H1 (cell line): ENCODE measurements at regions not wholly inside any gene's neighbourhood (a gene's known extent, or its start where the extent isn't known, plus 50 kb on each side); places are given as distances from the start of the nearest gene placed in this dataset.

ENCODE experiments used
- CTCF ChIA-PET: fragments of 300-600 bp; sonication (Branson Sonifier 250); formaldehyde crosslinking; loops from one replicate; lab custom pipeline; 2021; ENCODE audit not compliant: partially characterized antibody; lab: Charles Lee
- POLR2A ChIA-PET: fragments of 300-600 bp; sonication (Branson Sonifier 250); formaldehyde crosslinking; loops from one replicate; lab custom pipeline; 2021; ENCODE audit warnings: inconsistent platforms; ENCODE audit not compliant: partially characterized antibody; lab: Charles Lee
- DNase-seq, 2 experiments: peaks; one replicate each; pipeline versions ENCODE4 v3.0.0 to v3.0.0-alpha.2; 2010 to 2022; ENCODE audit warnings: low spot score in 2 of 2, low read depth in 1 of 2, mixed read lengths in 1 of 2
- FAIRE-seq: peaks from 2 replicates; lab custom pipeline; 2011; peaks lifted over from hg19 to GRCh38; lab: Jason Lieb, UNC
- H2AFZ ChIP-seq: 2 replicates; pipeline ENCODE4 v1.8.1; 2012; ENCODE audit warnings: low read length, inconsistent platforms
- H2AK5ac ChIP-seq: 2 replicates; pipeline ENCODE4 v1.6.1; 2013; ENCODE audit warnings: low read depth, low read length
- H2BK120ac ChIP-seq: replicated peaks from 2 replicates; pipeline ENCODE3; 2013; ENCODE audit warnings: low read depth, low read length, inconsistent platforms
- H2BK12ac ChIP-seq: 2 replicates; pipeline ENCODE4 v1.6.1; 2013; ENCODE audit warnings: low read depth, low read length
- H2BK15ac ChIP-seq: 2 replicates; pipeline ENCODE4 v1.6.1; 2013; ENCODE audit warnings: low read length
- H2BK20ac ChIP-seq: 2 replicates; pipeline ENCODE4 v1.6.1; 2013; ENCODE audit warnings: low read length
- H2BK5ac ChIP-seq: 2 replicates; pipeline ENCODE4 v1.6.1; 2013; ENCODE audit warnings: low read depth, low read length
- H3K14ac ChIP-seq: 2 replicates; pipeline ENCODE4 v1.6.1; 2013; ENCODE audit warnings: inconsistent platforms; ENCODE audit not compliant: insufficient read length
- H3K18ac ChIP-seq: 2 replicates; pipeline ENCODE4 v1.6.1; 2013; ENCODE audit warnings: low read length; ENCODE audit errors: extremely low read depth
- H3K23ac ChIP-seq: 2 replicates; pipeline ENCODE4 v1.6.1; 2013; ENCODE audit warnings: inconsistent platforms; ENCODE audit not compliant: insufficient read length
- H3K23me2 ChIP-seq: 2 replicates; pipeline ENCODE4 v1.6.1; 2013; ENCODE audit warnings: low read depth, low read length
- H3K27ac ChIP-seq: 2 replicates; pipeline ENCODE4 v1.6.1; 2011; ENCODE audit warnings: low read depth, low read length, inconsistent platforms
- H3K27me3 ChIP-seq, 4 experiments: replicated peaks in 1 of 4; 1 replicate in 1 of 4; 2 replicates in 3 of 4; pipeline versions ENCODE4 v1.6.1 to v1.8.1; 2011 to 2013; ENCODE audit warnings: low read length in 3 of 4, mild to moderate bottlenecking in 3 of 4, inconsistent platforms in 2 of 4, mixed read lengths in 2 of 4, moderate library complexity in 1 of 4; ENCODE audit not compliant: control insufficient read depth in 3 of 4, insufficient read depth in 3 of 4; ENCODE audit errors: extremely low read depth in 1 of 4
- H3K36me3 ChIP-seq, 4 experiments: 2 replicates each; pipeline versions ENCODE4 v1.6.1 to v1.8.1; 2011 to 2013; ENCODE audit warnings: mild to moderate bottlenecking in 4 of 4, low read length in 3 of 4, moderate library complexity in 2 of 4, control low read depth in 1 of 4, inconsistent platforms in 1 of 4; ENCODE audit not compliant: insufficient read depth in 4 of 4, control insufficient read depth in 2 of 4
- H3K4ac ChIP-seq: replicated peaks from 2 replicates; pipeline ENCODE3; 2013; ENCODE audit warnings: low read length, low read depth, mixed read lengths, inconsistent platforms; ENCODE audit not compliant: insufficient read length
- H3K4me1 ChIP-seq, 4 experiments: replicated peaks in 1 of 4; 1 replicate in 1 of 4; 2 replicates in 3 of 4; pipeline versions ENCODE4 v1.6.1 to v1.8.1; 2011 to 2013; ENCODE audit warnings: low read length in 3 of 4, inconsistent platforms in 2 of 4, mixed read lengths in 1 of 4; ENCODE audit not compliant: insufficient read depth in 4 of 4, control insufficient read depth in 3 of 4
- H3K4me2 ChIP-seq, 2 experiments: 2 replicates each; pipeline versions ENCODE4 v1.6.1 to v1.8.1; 2011 to 2013; ENCODE audit warnings: low read depth in 2 of 2, low read length in 2 of 2, control low read depth in 1 of 2, inconsistent platforms in 1 of 2, mild to moderate bottlenecking in 1 of 2; ENCODE audit not compliant: insufficient read depth in 1 of 2
- H3K4me3 ChIP-seq, 4 experiments: fragments of 200-600, 300-600 bp in 1 of 4; sonication (generic), shearing (Covaris generic), sonication (Bioruptor Twin) in 1 of 4; 2 replicates each; pipeline versions ENCODE4 v1.5.1 to v1.8.1; 2011 to 2016; ENCODE audit warnings: low read length in 4 of 4, low read depth in 3 of 4, control low read depth in 2 of 4, inconsistent platforms in 2 of 4, mild to moderate bottlenecking in 2 of 4, mixed read lengths in 1 of 4, moderate library complexity in 1 of 4; ENCODE audit not compliant: insufficient read depth in 2 of 4; ENCODE audit errors: extremely low read depth in 1 of 4
- H3K56ac ChIP-seq: replicated peaks from 2 replicates; pipeline ENCODE3; 2013; ENCODE audit warnings: low read depth, mild to moderate bottlenecking, mixed read lengths, low read length, inconsistent platforms; ENCODE audit not compliant: insufficient read length
- H3K79me1 ChIP-seq: 2 replicates; pipeline ENCODE4 v1.6.1; 2013; ENCODE audit warnings: low read depth, low read length, control low read depth
- H3K79me2 ChIP-seq, 2 experiments: 2 replicates each; pipeline versions ENCODE4 v1.6.1 to v1.8.1; 2012 to 2013; ENCODE audit warnings: low read length in 2 of 2, mild to moderate bottlenecking in 2 of 2, inconsistent platforms in 1 of 2; ENCODE audit not compliant: insufficient read depth in 2 of 2, control insufficient read depth in 1 of 2
- H3K9ac ChIP-seq, 4 experiments: replicated peaks in 1 of 4; 1 replicate in 1 of 4; 2 replicates in 3 of 4; pipeline versions ENCODE4 v1.6.1 to v1.8.1; 2011 to 2013; ENCODE audit warnings: low read depth in 3 of 4, low read length in 3 of 4, control low read depth in 2 of 4, mild to moderate bottlenecking in 2 of 4, moderate library complexity in 2 of 4, inconsistent platforms in 1 of 4; ENCODE audit errors: extremely low read depth in 1 of 4
- H3K9me3 ChIP-seq, 2 experiments: 2 replicates each; pipeline versions ENCODE4 v1.6.1 to v1.8.1; 2012 to 2013; ENCODE audit warnings: mild to moderate bottlenecking in 2 of 2, moderate library complexity in 2 of 2, control low read depth in 1 of 2, inconsistent platforms in 1 of 2, low read depth in 1 of 2, low read length in 1 of 2, mixed read lengths in 1 of 2; ENCODE audit not compliant: insufficient read depth in 2 of 2
- H4K20me1 ChIP-seq, 2 experiments: replicated peaks in 1 of 2; 2 replicates each; pipeline versions ENCODE3 to v1.8.1; 2011 to 2013; ENCODE audit warnings: inconsistent platforms in 2 of 2, low read length in 2 of 2, mild to moderate bottlenecking in 1 of 2; ENCODE audit not compliant: insufficient read depth in 2 of 2, control insufficient read depth in 1 of 2
- H4K5ac ChIP-seq: 2 replicates; pipeline ENCODE4 v1.6.1; 2013; ENCODE audit warnings: low read length, low read depth, mixed read lengths, inconsistent platforms; ENCODE audit not compliant: insufficient read length
- H4K8ac ChIP-seq: 2 replicates; pipeline ENCODE4 v1.8.0; 2013; ENCODE audit warnings: mild to moderate bottlenecking, moderate library complexity, low read length, inconsistent platforms; ENCODE audit not compliant: insufficient read depth; ENCODE audit errors: extremely low read depth
- H4K91ac ChIP-seq: replicated peaks from 2 replicates; pipeline ENCODE3; 2013; ENCODE audit warnings: low read length, mixed read lengths, inconsistent platforms; ENCODE audit not compliant: insufficient read length
- CHD1 ChIP-seq: IDR thresholded peaks from 2 replicates; pipeline ENCODE4 v1.6.1; 2012; ENCODE audit warnings: low read depth, low read length, improper control_type of control experiment
- EGR1 ChIP-seq: IDR thresholded peaks from 2 replicates; pipeline ENCODE4 v1.6.1; 2011; ENCODE audit warnings: low read depth, low read length, borderline replicate concordance
- HDAC2 ChIP-seq, 2 experiments: fragments of 300-600 bp in 1 of 2; sonication (generic) in 1 of 2; IDR thresholded peaks; 2 replicates each; pipeline ENCODE4 v1.6.1; 2011 to 2012; ENCODE audit warnings: low read depth in 2 of 2, low read length in 2 of 2, mild to moderate bottlenecking in 2 of 2, moderate library complexity in 2 of 2, borderline replicate concordance in 1 of 2, inconsistent platforms in 1 of 2
- NANOG ChIP-seq: IDR thresholded peaks from 2 replicates; pipeline ENCODE4 v1.6.1; 2011; ENCODE audit warnings: low read length, low read depth, mild to moderate bottlenecking, inconsistent platforms; ENCODE audit not compliant: insufficient read depth, poor library complexity, severe bottlenecking
- RAD21 ChIP-seq, 2 experiments: IDR thresholded peaks in 1 of 2; conservative IDR thresholded peaks in 1 of 2; 2 replicates each; pipeline ENCODE4 v1.6.1; 2011; ENCODE audit warnings: low read depth in 2 of 2, low read length in 2 of 2, improper control_type of control experiment in 1 of 2, inconsistent platforms in 1 of 2, mild to moderate bottlenecking in 1 of 2, moderate library complexity in 1 of 2
- SAP30 ChIP-seq: fragments of 300-600 bp; sonication (generic); IDR thresholded peaks from 2 replicates; pipeline ENCODE4 v1.7.1; 2012; ENCODE audit warnings: low read length, moderate library complexity, mild to moderate bottlenecking, inconsistent platforms; ENCODE audit not compliant: insufficient read depth, insufficient replicate concordance
- TAF1 ChIP-seq: IDR thresholded peaks from 2 replicates; pipeline ENCODE4 v1.6.1; 2011; ENCODE audit warnings: mild to moderate bottlenecking, low read depth, low read length
- WGBS, 2 experiments: shearing (Covaris generic) in 1 of 2; methylation state at CpG; one replicate each; pipeline versions ENCODE4 v1.1.6 to v1.1.7; 2013 to 2015; ENCODE audit warnings: low lambda C conversion rate in 2 of 2, mixed read lengths in 2 of 2, inconsistent platforms in 1 of 2, low coverage in 1 of 2, missing lambda C conversion rate in 1 of 2; ENCODE audit not compliant: insufficient replicate concordance in 2 of 2, insufficient coverage in 1 of 2, insufficient read length in 1 of 2; ENCODE audit errors: extremely low coverage in 1 of 2, missing lambda C conversion rate in 1 of 2; 5-methylcytosine and 5-hydroxymethylcytosine counted together
- TF ChIP-seq, protein P1 (sequence below): IDR thresholded peaks from 2 replicates; pipeline ENCODE4 v1.6.1; 2012; ENCODE audit warnings: inconsistent platforms

DNA sequence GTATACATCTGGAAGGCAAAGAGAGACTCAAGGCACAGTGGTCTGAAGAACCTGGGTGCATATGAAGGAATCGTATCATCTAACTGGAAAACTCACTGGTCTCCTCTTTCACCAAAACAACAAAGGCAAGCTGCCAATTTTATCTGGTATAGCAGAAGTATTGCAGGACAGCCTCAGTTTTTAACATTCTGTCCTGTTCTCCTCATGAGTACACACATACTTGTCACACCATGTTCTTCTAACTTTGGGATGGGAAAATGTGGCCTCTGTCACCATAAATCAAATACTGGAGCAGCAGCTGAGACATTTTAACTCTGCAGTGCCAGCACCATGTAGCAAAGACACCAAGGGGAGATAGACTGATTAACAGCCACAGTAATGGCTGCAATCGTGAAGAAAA, 199.1 kb upstream of the CNR1 start:
- Histone ChIP-seq H4K91ac (no peak overlapping the region), H2BK20ac (no peak overlapping the region), H3K18ac (no peak overlapping the region), H4K8ac (no peak overlapping the region), H3K56ac (no peak overlapping the region), H2AFZ (no peak overlapping the region), H3K27me3 (no peaks in the 10 kb centered on the region), H2BK12ac (no peak overlapping the region), H3K4ac (no peak overlapping the region), H2BK120ac (no peak overlapping the region), H3K27ac (no peak overlapping the region), H3K9me3 (no peaks in the 10 kb centered on the region), H4K20me1 (no peaks in the 10 kb centered on the region), H3K79me2 (no peaks in the 10 kb centered on the region), H2BK5ac (no peak overlapping the region), H2BK15ac (no peak overlapping the region), H3K23me2 (no peaks in the 10 kb centered on the region), H3K23ac (no peak overlapping the region), H2AK5ac (no peak overlapping the region), H3K79me1 (no peaks in the 10 kb centered on the region), H3K4me3 (no peak overlapping the region), H3K4me2 (no peak overlapping the region), H4K5ac (no peak overlapping the region), H3K36me3 (no peaks in the 10 kb centered on the region), H3K4me1 (no peaks in the 10 kb centered on the region), H3K14ac (no peak overlapping the region), H3K9ac (no peak overlapping the region)
- ChIA-PET CTCF (interaction anchor here (1.1 to 2.0 kb wide), 2 partner anchors 9 to 11 kb away, joined by 3 to 5 read pairs; no protein-coding TSS in a partner anchor), POLR2A (no interaction called here)
- FAIRE-seq (no peak), DNase-seq (no peak)
- no peak for TF ChIP-seq TAF1
- TF ChIP-seq SAP30: no peak
- no peak for TF ChIP-seq RAD21 (IDR thresholded peaks at IDR 0.05 in 1 of 2, conservative IDR thresholded peaks at IDR 0.05 in 1 of 2; ENCODE audit: low read depth in 2 of 2, low read length in 2 of 2)
- TF ChIP-seq HDAC2 (IDR thresholded peaks at IDR 0.05; ENCODE audit: borderline replicate concordance in 1 of 2, low read depth in 2 of 2, low read length in 2 of 2): no peak
- no peak for TF ChIP-seq CHD1
- TF ChIP-seq, protein P1, sequence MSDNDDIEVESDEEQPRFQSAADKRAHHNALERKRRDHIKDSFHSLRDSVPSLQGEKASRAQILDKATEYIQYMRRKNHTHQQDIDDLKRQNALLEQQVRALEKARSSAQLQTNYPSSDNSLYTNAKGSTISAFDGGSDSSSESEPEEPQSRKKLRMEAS: no peak
- TF ChIP-seq EGR1: no peak
- TF ChIP-seq NANOG: no peak
- 84% methylated on average over 2 of the region's 2 CpGs; no CpG with 5 or more reads in 1 of the 2 experiments for WGBS, 2 experiments
